ENCODE measurements at regions not wholly inside any gene's neighbourhood (a gene's known extent, or its start where the extent isn't known, plus 50 kb on each side); places are given as distances from the start of the nearest gene placed in this dataset.
A peak's percentile ranks its signal among the peaks of the same experiment; 100 is the strongest.

- H3K27me3 ChIP-seq = no peaks in the 10 kb centered on the region
- DNase-seq = no peak
Observed at GRCh38 chr1:87462894-87463293, 134.2 kb downstream of the LMO4 start.

GRCh38 chr1:87464022-87464490, 135.4 kb downstream of the LMO4 start:
- no peak overlapping the region for H3K27ac ChIP-seq
- H3K9me3 ChIP-seq (replicated peaks) = no peaks in the 10 kb centered on the region; the same call in 1 of the 2 replicates
- H3K27me3 ChIP-seq = no peaks in the 10 kb centered on the region
- H3K4me3 ChIP-seq = no peak overlapping the region
- DNase-seq = peak in 1 of 2 experiments; percentile 34
- H3K4me1 ChIP-seq = peaks cover 11% of the 10 kb centered on the region
- H3K36me3 ChIP-seq = no peaks in the 10 kb centered on the region

More at GRCh38 chr1:87462894-87463293, 134.2 kb downstream of the LMO4 start:
- Histone ChIP-seq H3K4me1 (peaks cover 11% of the 10 kb centered on the region), H3K4me3 (no peak overlapping the region), H3K9me3 (replicated peaks) (no peaks in the 10 kb centered on the region; the same call in 1 of the 2 replicates), H3K36me3 (no peaks in the 10 kb centered on the region), H3K27ac (no peak overlapping the region; the same call in 1 of the 2 replicates)

- Histone ChIP-seq H3K36me3 (no peaks in the 10 kb centered on the region), H3K9me3 (replicated peaks) (no peaks in the 10 kb centered on the region; the same call in 1 of the 2 replicates), H3K4me3 (no peak overlapping the region), H3K27me3 (no peaks in the 10 kb centered on the region), H3K4me1 (peaks cover 11% of the 10 kb centered on the region), H3K27ac (no peak overlapping the region)
- no peak for DNase-seq
Observed at GRCh38 chr1:87466621-87467020, 137.9 kb downstream of the LMO4 start.

- no peaks in the 10 kb centered on the region for H3K27me3 ChIP-seq
- no peaks in the 10 kb centered on the region for H3K9me3 ChIP-seq (replicated peaks)
- H3K4me3 ChIP-seq = no peak overlapping the region
- no peaks in the 10 kb centered on the region for H3K36me3 ChIP-seq
- H3K4me1 ChIP-seq = no peaks in the 10 kb centered on the region
- no peak overlapping the region for H3K27ac ChIP-seq
- no peak for DNase-seq
Observed at GRCh38 chr1:87472716-87473115, 144.0 kb downstream of the LMO4 start.

GRCh38 chr1:87473203-87473661, 144.6 kb downstream of the LMO4 start:
- DNase-seq = no peak
- Histone ChIP-seq H3K36me3 (no peaks in the 10 kb centered on the region), H3K9me3 (replicated peaks) (no peaks in the 10 kb centered on the region), H3K27ac (no peak overlapping the region), H3K4me1 (no peaks in the 10 kb centered on the region), H3K27me3 (no peaks in the 10 kb centered on the region), H3K4me3 (no peak overlapping the region)

GRCh38 chr1:87474098-87474497, 145.4 kb downstream of the LMO4 start:
- Histone ChIP-seq H3K27me3 (no peaks in the 10 kb centered on the region), H3K4me3 (no peak overlapping the region), H3K9me3 (replicated peaks) (no peaks in the 10 kb centered on the region), H3K4me1 (no peaks in the 10 kb centered on the region), H3K36me3 (no peaks in the 10 kb centered on the region), H3K27ac (no peak overlapping the region)
- peak; percentile 30 to 58 for DNase-seq

GRCh38 chr1:87478231-87478630, 149.6 kb downstream of the LMO4 start:
- DNase-seq = peak in 1 of 2 experiments; percentile 6
- H3K27me3 ChIP-seq = no peaks in the 10 kb centered on the region
- no peaks in the 10 kb centered on the region for H3K9me3 ChIP-seq (replicated peaks)
- H3K4me1 ChIP-seq = no peaks in the 10 kb centered on the region
- no peak overlapping the region for H3K4me3 ChIP-seq
- no peaks in the 10 kb centered on the region for H3K36me3 ChIP-seq
- no peak overlapping the region for H3K27ac ChIP-seq

GRCh38 chr1:87495147-87495546, 166.5 kb downstream of the LMO4 start:
- Histone ChIP-seq H3K9me3 (replicated peaks) (no peaks in the 10 kb centered on the region), H3K27ac (no peak overlapping the region), H3K27me3 (no peaks in the 10 kb centered on the region), H3K4me3 (no peak overlapping the region), H3K4me1 (no peaks in the 10 kb centered on the region), H3K36me3 (no peaks in the 10 kb centered on the region)
- DNase-seq = peak in 1 of 2 experiments; percentile 30

GRCh38 chr1:87495870-87496269, 167.2 kb downstream of the LMO4 start:
- H3K4me1 ChIP-seq = no peaks in the 10 kb centered on the region
- no peak overlapping the region for H3K4me3 ChIP-seq
- H3K9me3 ChIP-seq (replicated peaks) = no peaks in the 10 kb centered on the region
- H3K27me3 ChIP-seq = no peaks in the 10 kb centered on the region
- no peak overlapping the region for H3K27ac ChIP-seq
- no peaks in the 10 kb centered on the region for H3K36me3 ChIP-seq
- no peak for DNase-seq

- Histone ChIP-seq H3K9me3 (replicated peaks) (no peaks in the 10 kb centered on the region), H3K36me3 (no peaks in the 10 kb centered on the region), H3K27me3 (no peaks in the 10 kb centered on the region), H3K4me3 (no peak overlapping the region), H3K27ac (no peak overlapping the region), H3K4me1 (no peaks in the 10 kb centered on the region)
- no peak for DNase-seq
Observed at GRCh38 chr1:87497380-87498203, 168.9 kb downstream of the LMO4 start.

GRCh38 chr1:87501738-87502137, 173.1 kb downstream of the LMO4 start:
- Histone ChIP-seq H3K4me3 (no peak overlapping the region), H3K9me3 (replicated peaks) (no peaks in the 10 kb centered on the region), H3K27me3 (no peaks in the 10 kb centered on the region), H3K4me1 (no peaks in the 10 kb centered on the region), H3K36me3 (no peaks in the 10 kb centered on the region), H3K27ac (no peak overlapping the region)
- no peak for DNase-seq

- H3K27me3 ChIP-seq = no peaks in the 10 kb centered on the region
- no peak for DNase-seq
- no peaks in the 10 kb centered on the region for H3K9me3 ChIP-seq (replicated peaks)
- H3K4me1 ChIP-seq = no peaks in the 10 kb centered on the region
- no peak overlapping the region for H3K27ac ChIP-seq
- H3K4me3 ChIP-seq = no peak overlapping the region
- no peaks in the 10 kb centered on the region for H3K36me3 ChIP-seq
Observed at GRCh38 chr1:87505391-87505983, 176.8 kb downstream of the LMO4 start.

- Histone ChIP-seq H3K36me3 (no peaks in the 10 kb centered on the region), H3K9me3 (replicated peaks) (no peaks in the 10 kb centered on the region), H3K27me3 (no peaks in the 10 kb centered on the region), H3K4me1 (no peaks in the 10 kb centered on the region), H3K4me3 (no peak overlapping the region), H3K27ac (no peak overlapping the region)
- no peak for DNase-seq
Observed at GRCh38 chr1:87506147-87506546, 177.5 kb downstream of the LMO4 start.

GRCh38 chr1:87508247-87508787, 179.6 kb downstream of the LMO4 start:
- Histone ChIP-seq H3K27ac (no peak overlapping the region), H3K4me3 (no peak overlapping the region), H3K9me3 (replicated peaks) (no peaks in the 10 kb centered on the region), H3K27me3 (no peaks in the 10 kb centered on the region), H3K4me1 (peaks cover 8% of the 10 kb centered on the region), H3K36me3 (no peaks in the 10 kb centered on the region)
- no peak for DNase-seq

- no peak for DNase-seq
- no peaks in the 10 kb centered on the region for H3K27me3 ChIP-seq
- peaks cover 13% of the 10 kb centered on the region for H3K4me1 ChIP-seq
- H3K27ac ChIP-seq = no peak overlapping the region
- H3K4me3 ChIP-seq = no peak overlapping the region
- H3K9me3 ChIP-seq (replicated peaks) = no peaks in the 10 kb centered on the region
- H3K36me3 ChIP-seq = no peaks in the 10 kb centered on the region
Observed at GRCh38 chr1:87510540-87510939, 181.9 kb downstream of the LMO4 start.

Data from SJCRH30 (cell line).